Gastroesophageal sphincter (tissue), 4 donors: ENCODE measurements at regions not wholly inside any gene's neighbourhood (a gene's known extent, or its start where the extent isn't known, plus 50 kb on each side); places are given as distances from the start of the nearest gene placed in this dataset.

Experiments
- ATAC-seq: fragments of 150-250 bp; one replicate; pipeline ENCODE4 v1.9.1; 2016; ENCODE audit warnings: mild to moderate bottlenecking, moderate library complexity
- H3K27ac ChIP-seq, 4 donors: fragments of 200-600 bp; sonication (generic) in 3 of 4; 1 replicate in 3 of 4; 2 replicates in 1 of 4; pipeline ENCODE4 v1.5.1; 2016 to 2019
- H3K27me3 ChIP-seq: fragments of 200-600 bp; sonication (generic); one replicate; pipeline ENCODE4 v1.5.1; 2019
- H3K36me3 ChIP-seq, 2 donors: fragments of 200-600 bp; sonication (generic); one replicate each; pipeline ENCODE4 v1.5.1; 2019; ENCODE audit warnings: control low read depth in 1 of 2
- H3K4me1 ChIP-seq, 3 donors: fragments of 200-600 bp; sonication (generic); 1 replicate in 2 of 3; 2 replicates in 1 of 3; pipeline ENCODE4 v1.5.1; 2016 to 2019; ENCODE audit warnings: control low read depth in 2 of 3
- H3K4me3 ChIP-seq, 2 donors: fragments of 200-600 bp; sonication (generic); one replicate each; pipeline ENCODE4 v1.5.1; 2019; ENCODE audit warnings: mild to moderate bottlenecking in 1 of 2, moderate library complexity in 1 of 2
- H3K9me3 ChIP-seq, 3 donors: fragments of 200-600 bp; sonication (generic); one replicate each; pipeline ENCODE4 v1.5.1; 2017 to 2019; ENCODE audit warnings: control low read depth in 2 of 3
- EP300 ChIP-seq: sonication (generic); formaldehyde crosslinking; IDR thresholded peaks from one replicate; pipeline ENCODE4 v1.6.1; 2017; ENCODE audit warnings: antibody characterized with exemption, mild to moderate bottlenecking
- POLR2A ChIP-seq, 2 donors: fragments of 450-650 bp; IDR thresholded peaks; one replicate each; pipeline ENCODE4 v1.6.1; 2017; ENCODE audit warnings: antibody characterized with exemption in 2 of 2, mild to moderate bottlenecking in 2 of 2, moderate library complexity in 1 of 2
- POLR2AphosphoS5 ChIP-seq: sonication (generic); formaldehyde crosslinking; IDR thresholded peaks from one replicate; pipeline ENCODE4 v1.6.1; 2017; ENCODE audit warnings: antibody characterized with exemption
- WGBS, 2 donors: methylation state at CpG; one replicate each; pipeline ENCODE4 v1.1.5; 2018; ENCODE audit warnings: low coverage in 1 of 2; 5-methylcytosine and 5-hydroxymethylcytosine counted together
- TF ChIP-seq, protein P1 (sequence below), 4 experiments: fragments of 200-600 bp in 2 of 4; fragments of 450-650 bp in 2 of 4; sonication (generic) in 1 of 4; IDR thresholded peaks; one replicate each; pipeline ENCODE4 v1.5.1; 2017 to 2019; ENCODE audit warnings: antibody characterized with exemption in 4 of 4, mild to moderate bottlenecking in 2 of 4, moderate library complexity in 2 of 4

DNA sequence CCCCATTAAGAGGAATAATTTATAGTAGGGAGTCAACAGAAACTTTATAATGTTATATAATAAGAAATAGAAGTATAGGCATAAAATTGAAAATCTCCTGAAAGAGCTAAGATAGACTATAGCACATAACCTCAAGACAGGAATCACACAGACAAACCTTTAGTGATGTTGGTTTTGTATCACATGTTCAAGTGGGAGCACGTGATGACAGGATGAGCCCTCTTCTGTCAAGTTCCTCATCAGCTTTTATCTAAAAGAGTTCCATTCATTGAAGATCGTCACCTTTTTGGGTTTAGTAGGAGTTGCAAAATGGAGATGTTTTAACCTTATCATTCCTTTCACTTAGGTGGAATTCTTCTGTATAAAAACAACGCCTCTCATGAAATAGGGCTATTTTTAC is 127.0 kb downstream of the MCHR2 start:
- no peaks in the 10 kb centered on the region for H3K36me3 ChIP-seq
- no peak overlapping the region for H3K4me3 ChIP-seq
- H3K9me3 ChIP-seq, result no peaks in the 10 kb centered on the region
- H3K27me3 ChIP-seq, result peaks cover 9% of the 10 kb centered on the region
- no peaks in the 10 kb centered on the region for H3K4me1 ChIP-seq
- ATAC-seq, result no peak
- H3K27ac ChIP-seq, result no peak overlapping the region
- TF ChIP-seq, protein P1, sequence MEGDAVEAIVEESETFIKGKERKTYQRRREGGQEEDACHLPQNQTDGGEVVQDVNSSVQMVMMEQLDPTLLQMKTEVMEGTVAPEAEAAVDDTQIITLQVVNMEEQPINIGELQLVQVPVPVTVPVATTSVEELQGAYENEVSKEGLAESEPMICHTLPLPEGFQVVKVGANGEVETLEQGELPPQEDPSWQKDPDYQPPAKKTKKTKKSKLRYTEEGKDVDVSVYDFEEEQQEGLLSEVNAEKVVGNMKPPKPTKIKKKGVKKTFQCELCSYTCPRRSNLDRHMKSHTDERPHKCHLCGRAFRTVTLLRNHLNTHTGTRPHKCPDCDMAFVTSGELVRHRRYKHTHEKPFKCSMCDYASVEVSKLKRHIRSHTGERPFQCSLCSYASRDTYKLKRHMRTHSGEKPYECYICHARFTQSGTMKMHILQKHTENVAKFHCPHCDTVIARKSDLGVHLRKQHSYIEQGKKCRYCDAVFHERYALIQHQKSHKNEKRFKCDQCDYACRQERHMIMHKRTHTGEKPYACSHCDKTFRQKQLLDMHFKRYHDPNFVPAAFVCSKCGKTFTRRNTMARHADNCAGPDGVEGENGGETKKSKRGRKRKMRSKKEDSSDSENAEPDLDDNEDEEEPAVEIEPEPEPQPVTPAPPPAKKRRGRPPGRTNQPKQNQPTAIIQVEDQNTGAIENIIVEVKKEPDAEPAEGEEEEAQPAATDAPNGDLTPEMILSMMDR (IDR thresholded peaks at IDR 0.05), result no peak
- TF ChIP-seq EP300 (no peak), POLR2AphosphoS5 (no peak), POLR2A (IDR thresholded peaks at IDR 0.05) (no peak)
- WGBS, 2 donors, result 35 to 36% methylated on average over 3 of the region's 3 CpGs

DNA sequence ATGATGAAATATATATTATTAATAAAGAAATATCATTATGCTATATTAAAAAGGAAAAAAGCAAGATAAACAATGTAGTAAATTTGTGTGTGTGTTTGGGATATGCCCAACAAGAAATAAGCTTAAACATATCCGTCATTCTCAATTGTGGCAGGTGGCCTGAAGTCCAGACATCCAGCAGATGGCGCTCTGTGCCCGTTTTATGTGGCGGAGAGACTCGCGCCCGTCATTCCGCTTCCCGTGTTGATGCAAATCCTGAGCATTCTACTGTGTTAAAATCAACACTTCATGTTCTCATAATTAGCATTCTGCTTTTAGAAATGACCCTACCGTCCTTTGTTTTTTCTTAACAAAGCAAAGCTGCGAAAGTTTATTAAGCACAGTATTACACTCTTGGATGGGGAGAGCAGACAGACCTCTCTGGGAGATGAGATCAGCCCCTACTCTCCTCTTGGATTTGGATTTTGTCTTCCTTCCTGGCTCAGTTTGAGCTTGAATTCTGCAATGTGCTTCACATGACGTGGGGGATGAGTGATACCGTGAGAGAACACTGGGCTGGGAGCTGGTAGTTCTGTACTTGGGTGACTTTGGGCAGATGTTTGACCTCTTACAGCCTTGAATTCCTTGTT is 125.8 kb downstream of the MCHR2 start:
- TF ChIP-seq, protein P1 (IDR thresholded peaks at IDR 0.05), result peak; percentile 38 to 74 (median 57)
- TF ChIP-seq POLR2A (IDR thresholded peaks at IDR 0.05), result no peak
- no peak for TF ChIP-seq POLR2AphosphoS5
- no peak for TF ChIP-seq EP300
- H3K9me3 ChIP-seq, result no peaks in the 10 kb centered on the region
- H3K36me3 ChIP-seq, result no peaks in the 10 kb centered on the region
- H3K27ac ChIP-seq, result no peak overlapping the region
- peaks cover 9% of the 10 kb centered on the region for H3K27me3 ChIP-seq
- ATAC-seq, result peak; percentile 55
- 8 to 9% methylated on average over 13 of the region's 13 CpGs for WGBS, 2 donors
- H3K4me1 ChIP-seq, result no peaks in the 10 kb centered on the region
- no peak overlapping the region for H3K4me3 ChIP-seq
